HG03342 (cell line): ENCODE measurements at regions not wholly inside any gene's neighbourhood (a gene's known extent, or its start where the extent isn't known, plus 50 kb on each side); places are given as distances from the start of the nearest gene placed in this dataset.

Experiments
- ATAC-seq: cut with Tn5 transposase; IDR thresholded peaks from one replicate; pipeline ENCODE4 v1.9.1; 2021; ENCODE audit warnings: mild to moderate bottlenecking, moderate library complexity; ENCODE audit not compliant: unreplicated experiment

DNA sequence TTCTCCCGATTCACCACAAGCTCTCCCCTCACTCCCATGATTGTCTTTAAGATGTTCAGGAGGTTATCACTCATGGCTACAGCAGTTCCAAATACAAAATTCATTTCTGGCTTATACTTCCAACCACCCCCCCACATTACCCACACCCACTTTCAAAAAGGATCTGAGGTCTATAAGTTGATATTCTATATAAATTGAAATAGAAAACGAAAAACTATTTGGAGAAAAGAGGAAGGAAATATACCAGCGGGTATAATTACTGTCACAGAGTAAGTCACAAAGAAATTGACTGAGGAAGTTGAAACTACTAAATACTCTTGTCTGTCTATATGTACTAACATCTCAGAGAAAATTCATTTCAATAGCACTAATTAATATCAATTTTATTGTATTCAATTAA lies 112.7 kb upstream of the TNFAIP3 start:
- ATAC-seq, result no peak

- no peak for ATAC-seq
Measured at GRCh38 chr6:137754866-137755265, 112.2 kb upstream of the TNFAIP3 start.

GRCh38 chr6:137755284-137755683 lies 111.8 kb upstream of the TNFAIP3 start:
- no peak for ATAC-seq

- ATAC-seq, result no peak
Measured at GRCh38 chr6:137756788-137757187, 110.3 kb upstream of the TNFAIP3 start.

DNA sequence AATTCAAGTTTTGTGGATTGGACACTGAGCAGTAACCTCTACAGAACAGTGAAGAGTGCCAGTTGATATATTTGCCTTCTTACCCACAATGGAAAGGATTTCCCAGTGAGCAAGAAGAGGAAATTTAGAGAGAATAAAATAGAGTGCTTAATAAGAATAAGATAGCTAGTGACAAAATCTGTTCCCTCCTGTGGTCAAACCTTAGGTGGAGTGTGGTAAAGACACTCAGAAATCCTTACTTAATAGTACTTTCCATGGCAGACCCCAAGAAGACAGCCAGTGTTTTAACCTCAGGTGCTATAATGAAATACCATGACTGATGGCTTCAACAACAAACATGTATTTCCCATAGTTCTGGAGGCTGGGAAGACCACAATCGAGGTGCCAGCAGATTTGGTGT lies 108.4 kb upstream of the TNFAIP3 start:
- no peak for ATAC-seq

- no peak for ATAC-seq
Measured at GRCh38 chr6:137759624-137760023, 107.4 kb upstream of the TNFAIP3 start.

GRCh38 chr6:137761072-137761471 lies 106.0 kb upstream of the TNFAIP3 start:
- no peak for ATAC-seq

DNA sequence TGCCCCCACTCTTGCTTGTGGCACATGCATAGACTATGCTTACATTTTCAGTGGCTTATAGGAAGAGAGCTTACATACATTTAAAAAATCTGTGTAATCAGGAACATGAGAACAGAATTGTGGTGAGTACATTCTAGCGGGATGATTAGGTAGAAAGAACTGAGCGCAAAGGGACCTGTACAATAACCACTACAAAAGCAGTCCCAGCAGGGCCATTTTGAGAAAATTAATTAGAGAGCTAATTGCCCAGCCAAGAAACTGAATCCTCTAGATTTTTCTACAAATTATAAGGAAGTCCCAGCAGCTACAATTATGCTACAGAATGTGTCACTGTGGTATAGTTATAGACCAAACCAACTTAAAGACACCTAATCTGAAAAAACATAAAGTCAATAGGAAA lies 105.6 kb upstream of the TNFAIP3 start:
- ATAC-seq, result no peak

DNA sequence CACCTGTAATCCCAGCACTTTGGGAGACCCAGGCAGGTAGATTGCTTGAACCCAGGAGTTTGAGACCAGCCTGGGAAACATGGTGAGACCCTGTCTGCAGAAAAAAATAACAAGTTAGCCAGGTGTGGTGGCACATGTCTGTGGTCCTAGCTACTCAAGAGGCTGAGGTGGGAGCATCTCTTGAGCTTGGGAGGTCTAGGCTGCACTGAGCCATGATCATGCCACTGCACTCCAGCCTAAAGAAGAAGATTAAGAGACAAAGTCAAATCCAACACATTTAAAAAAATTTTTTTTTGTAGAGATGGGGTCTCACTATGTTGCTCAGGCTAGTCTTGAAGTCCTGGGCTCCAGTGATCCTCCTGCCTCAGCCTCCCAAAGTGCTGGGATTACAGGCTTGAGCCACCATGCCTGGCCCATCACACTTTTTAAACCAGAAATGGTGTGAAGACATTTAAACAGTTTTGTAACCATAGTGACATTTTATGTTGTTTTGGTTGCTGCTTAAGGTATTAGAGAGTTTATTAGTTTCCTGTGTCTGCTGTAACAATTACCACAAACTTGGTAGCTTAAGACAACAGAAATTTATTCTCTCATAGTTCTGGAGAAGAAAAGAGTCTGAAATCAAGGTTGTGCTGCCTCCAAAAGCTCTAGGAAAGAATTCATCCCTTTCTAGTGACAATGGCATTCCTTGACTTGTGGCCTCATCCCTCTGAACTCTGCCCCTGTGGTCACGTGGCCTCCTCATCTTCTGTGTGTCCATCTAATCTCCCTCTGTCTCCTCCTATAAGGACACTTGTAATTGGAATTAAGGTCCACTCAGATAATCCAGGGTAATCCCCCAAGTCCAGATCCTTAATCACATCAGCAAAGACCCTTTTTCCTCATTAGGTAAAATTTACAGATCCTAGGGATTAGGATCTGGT lies 104.6 kb upstream of the TNFAIP3 start:
- no peak for ATAC-seq

DNA sequence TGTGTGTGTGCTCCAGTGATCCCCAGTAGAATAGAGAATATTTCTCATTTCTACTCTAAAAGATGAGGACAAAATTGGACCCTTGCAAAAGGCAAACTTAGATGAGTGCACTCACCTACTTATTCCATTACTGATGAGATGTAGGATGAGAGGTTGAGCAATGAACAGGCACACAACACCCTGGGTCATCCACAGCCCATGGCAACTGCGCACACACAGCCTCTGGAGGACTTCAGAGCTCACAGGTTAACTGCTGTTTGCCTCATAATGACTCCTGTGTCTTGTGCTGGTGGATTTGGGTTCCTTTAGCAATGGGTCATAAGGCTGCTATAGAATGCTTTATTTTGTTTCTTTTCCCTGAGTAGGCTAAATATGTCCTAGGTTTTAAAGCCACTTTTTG lies 103.6 kb upstream of the TNFAIP3 start:
- ATAC-seq, result no peak

GRCh38 chr6:137763886-137764285 lies 103.2 kb upstream of the TNFAIP3 start:
- no peak for ATAC-seq

GRCh38 chr6:137764464-137764863 lies 102.6 kb upstream of the TNFAIP3 start:
- no peak for ATAC-seq

- ATAC-seq, result no peak
Measured at GRCh38 chr6:137765059-137765458, 102.0 kb upstream of the TNFAIP3 start.

- ATAC-seq, result no peak
Measured at GRCh38 chr6:137766596-137767370, 100.3 kb upstream of the TNFAIP3 start.

GRCh38 chr6:137767465-137767864 lies 99.6 kb upstream of the TNFAIP3 start:
- no peak for ATAC-seq

DNA sequence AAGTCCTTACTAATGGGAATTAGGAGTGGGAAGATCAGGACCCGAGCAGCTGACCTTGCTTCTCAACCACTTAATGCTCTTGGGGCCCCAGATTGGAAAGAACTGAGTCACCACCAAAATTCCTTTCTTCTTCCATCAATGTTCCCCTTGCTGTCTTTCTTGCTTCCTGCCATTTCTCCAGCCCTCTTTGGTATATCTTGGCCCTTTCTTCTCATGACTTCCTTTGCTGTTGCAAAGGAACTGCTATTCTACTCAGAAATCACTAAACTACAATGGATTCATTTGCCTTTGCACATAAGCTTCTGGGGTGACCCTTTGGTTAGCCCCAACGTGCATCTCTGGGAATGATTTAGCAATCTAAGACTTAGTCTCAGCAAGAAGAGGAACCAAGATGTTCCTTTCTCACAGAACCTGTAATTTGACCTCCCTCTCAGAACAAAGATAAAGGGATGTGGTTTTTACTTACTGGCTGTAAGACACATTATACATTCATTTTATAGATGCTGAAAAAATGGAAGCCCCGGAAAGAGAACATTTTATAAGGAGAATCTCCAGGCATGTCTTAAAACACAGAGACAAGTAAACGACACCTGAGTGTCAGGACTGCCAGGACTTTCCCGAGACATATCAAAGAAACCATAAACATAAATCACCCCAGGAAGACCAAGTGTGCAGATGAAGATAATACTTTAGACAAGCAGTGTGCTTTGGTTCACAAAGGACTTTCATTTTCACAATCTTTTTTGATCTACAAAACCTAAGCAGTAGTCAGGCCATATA lies 99.0 kb upstream of the TNFAIP3 start:
- ATAC-seq, result peak; percentile 88

GRCh38 chr6:137768935-137769334 lies 98.1 kb upstream of the TNFAIP3 start:
- no peak for ATAC-seq

DNA sequence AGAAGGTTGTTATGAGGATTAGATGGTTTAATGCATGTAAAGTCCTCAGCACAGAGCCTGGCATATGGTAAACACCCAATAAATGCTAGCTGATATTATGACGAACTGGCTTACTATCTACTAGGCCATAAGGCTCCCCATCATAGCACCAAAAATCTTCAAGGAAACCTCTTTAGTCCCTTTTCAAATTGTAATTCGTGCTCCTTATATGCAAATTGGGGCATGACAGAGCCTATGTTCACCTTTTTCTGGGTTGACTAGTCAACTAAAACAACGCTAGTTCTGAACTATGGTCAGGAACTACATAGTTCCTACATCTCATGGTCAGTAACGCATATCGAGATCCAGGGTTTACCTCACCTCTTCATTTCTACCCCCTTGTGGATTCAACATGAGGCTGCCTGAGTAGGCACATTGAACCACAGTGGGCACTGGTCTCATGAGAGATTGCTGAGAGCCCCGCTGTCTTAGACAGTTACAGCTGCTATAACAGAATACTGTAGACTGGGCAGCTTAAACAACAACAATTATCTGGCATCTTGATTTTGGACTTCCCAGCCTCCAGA lies 97.2 kb upstream of the TNFAIP3 start:
- ATAC-seq, result no peak

DNA sequence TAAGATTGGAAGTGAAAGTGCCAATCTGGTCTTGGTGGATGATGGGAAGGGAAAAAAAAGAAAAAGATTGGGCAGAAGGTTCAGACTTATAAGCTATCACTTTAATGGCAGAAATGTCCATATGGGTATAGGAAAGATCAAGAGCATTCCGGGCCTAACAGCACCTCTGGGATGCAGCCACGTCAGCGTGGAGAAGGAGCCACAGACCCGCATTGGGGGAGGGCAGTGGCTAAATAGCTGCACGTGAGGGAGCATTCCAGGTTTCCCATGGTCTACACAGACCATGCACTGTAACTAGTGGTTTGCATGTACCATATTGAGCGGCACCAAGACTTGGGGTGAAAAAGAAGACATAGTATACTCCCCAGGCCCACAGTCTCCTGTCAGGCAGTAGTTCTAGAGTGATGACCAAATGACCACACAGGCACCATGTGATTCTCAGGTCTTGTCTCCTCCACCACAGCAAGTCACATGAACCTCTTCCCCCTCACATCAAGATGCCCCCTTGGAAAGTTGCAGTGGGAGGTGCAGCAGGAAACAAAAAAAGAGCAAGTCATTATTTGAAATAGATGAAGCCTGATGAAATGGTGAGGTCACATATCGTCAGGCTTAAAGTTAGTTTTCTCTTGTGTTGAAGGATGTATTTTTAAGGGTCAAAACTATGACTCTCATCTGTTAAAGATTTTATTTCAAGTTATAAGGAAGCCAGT lies 94.4 kb upstream of the TNFAIP3 start:
- no peak for ATAC-seq

GRCh38 chr6:137775227-137775626 lies 91.8 kb upstream of the TNFAIP3 start:
- no peak for ATAC-seq
